ENCODE measurements at regions not wholly inside any gene's neighbourhood (a gene's known extent, or its start where the extent isn't known, plus 50 kb on each side); places are given as distances from the start of the nearest gene placed in this dataset.
"Not testable (repeated sequence)": the region's sequence is repeated elsewhere in the genome, so short reads cannot be mapped to it uniquely, and the experiment has no call there.

GRCh38 chr2:95754213-95754612, 162.4 kb downstream of the TRIM43 start:
- not testable (repeated sequence) for TF ChIP-seq POLR2AphosphoS5 (IDR thresholded peaks at IDR 0.05; ENCODE audit: low read depth, low read length); CTCF (IDR thresholded peaks at IDR 0.05); TCF7L2 (IDR thresholded peaks at IDR 0.05; ENCODE audit: low read depth, low read length)

Measured in Panc1 (cell line).